ENCODE measurements at regions not wholly inside any gene's neighbourhood (a gene's known extent, or its start where the extent isn't known, plus 50 kb on each side); places are given as distances from the start of the nearest gene placed in this dataset.

DNA sequence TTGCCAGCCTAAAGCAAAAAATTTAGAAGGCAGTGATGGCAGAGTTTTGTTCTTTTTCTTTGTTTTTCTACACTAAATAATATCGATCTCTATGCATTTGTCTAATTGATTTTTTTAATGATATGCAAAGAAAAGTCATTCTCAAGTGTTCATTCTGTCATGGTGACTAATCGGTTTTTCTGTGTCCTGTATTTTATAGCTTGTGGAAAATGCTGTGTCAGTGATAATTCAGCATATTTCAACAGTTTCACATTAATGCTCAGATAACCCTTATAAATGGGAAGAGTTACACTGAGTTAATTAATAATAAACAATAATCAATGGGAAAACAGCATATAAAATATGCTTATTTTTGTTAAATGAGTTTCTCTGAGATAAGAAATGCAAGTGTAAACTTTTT, 824.9 kb downstream of the AMY1C start:
- TF ChIP-seq POLR2AphosphoS5 (IDR thresholded peaks at IDR 0.05; ENCODE audit: low read depth, low read length) (no peak), PAX5 (IDR thresholded peaks at IDR 0.05; ENCODE audit: insufficient read depth, low read length, severe bottlenecking) (no peak), POU2F2 (IDR thresholded peaks at IDR 0.05; ENCODE audit: low read depth, low read length) (no peak), POLR2A (IDR thresholded peaks at IDR 0.05; ENCODE audit: low read depth, low read length) (no peak), TAF1 (IDR thresholded peaks at IDR 0.05; ENCODE audit: low read depth, low read length) (no peak), SPI1 (IDR thresholded peaks at IDR 0.05; ENCODE audit: low read depth, low read length) (no peak)
- DNase-seq (ENCODE audit: insufficient read length, low spot score) (no peak), FAIRE-seq (no peak)

DNA sequence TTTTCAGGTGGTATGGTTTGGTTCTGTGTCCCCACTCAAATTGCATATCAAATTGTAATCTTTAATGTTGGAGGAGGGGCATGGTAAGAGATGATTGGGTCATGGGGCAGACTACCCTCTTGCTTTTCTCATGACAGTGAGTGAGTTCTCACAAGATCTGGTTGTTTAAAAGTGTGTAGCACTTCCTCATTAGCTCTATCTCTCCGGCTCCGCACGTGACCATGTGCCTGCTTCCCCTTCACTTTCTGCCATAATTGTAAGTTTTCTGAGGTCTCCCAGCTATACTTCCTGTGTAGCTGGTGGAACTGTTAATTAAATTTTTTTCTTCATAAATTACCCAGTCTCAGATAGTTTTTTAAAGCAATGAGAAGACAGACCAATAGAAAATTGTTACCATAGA, 843.2 kb downstream of the AMY1C start:
- no peak for FAIRE-seq
- peak; percentile 79 for TF ChIP-seq SPI1 (IDR thresholded peaks at IDR 0.05; ENCODE audit: low read depth, low read length)
- no peak for TF ChIP-seq PAX5 (IDR thresholded peaks at IDR 0.05; ENCODE audit: insufficient read depth, low read length, severe bottlenecking)
- no peak for DNase-seq (ENCODE audit: insufficient read length, low spot score)

DNA sequence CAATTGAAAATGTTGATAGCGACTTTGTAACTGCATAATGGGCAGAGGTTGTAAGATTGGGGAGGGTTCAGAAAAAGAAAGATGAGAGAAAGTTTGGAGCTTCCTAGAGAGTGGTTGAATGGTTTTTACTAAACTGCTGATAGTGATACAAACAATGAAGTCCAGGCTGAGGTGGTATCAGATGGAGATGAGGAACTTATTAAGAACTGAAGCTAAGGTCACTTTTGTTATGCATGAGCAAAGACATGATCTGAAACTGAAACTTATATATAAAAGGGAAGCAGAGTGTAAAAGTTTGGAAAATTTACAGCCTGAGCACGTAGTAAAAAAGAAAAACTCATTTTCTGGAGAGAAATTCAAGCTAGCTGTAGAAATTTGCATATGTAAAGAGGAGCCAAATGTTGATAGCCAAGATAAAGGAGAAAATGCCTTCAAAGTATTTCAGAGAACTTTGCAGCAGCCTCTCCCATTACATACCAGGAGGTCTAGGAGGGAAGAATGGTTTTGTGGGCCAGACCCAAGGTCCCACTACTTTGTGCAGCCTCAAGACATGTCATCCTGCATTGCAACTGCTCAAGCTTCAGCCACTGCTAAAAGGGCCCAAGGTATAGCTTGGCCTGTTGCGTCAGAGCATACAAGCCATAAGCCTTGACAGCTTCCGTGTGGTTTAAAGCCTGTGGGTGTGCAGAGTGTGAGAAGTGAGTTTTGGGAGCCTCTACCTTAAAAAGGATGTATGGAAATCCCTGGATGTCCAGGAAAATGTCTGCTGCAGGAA, 843.9 kb downstream of the AMY1C start:
- no peak for FAIRE-seq
- TF ChIP-seq POLR2A (IDR thresholded peaks at IDR 0.05; ENCODE audit: low read depth, low read length) (no peak), TAF1 (IDR thresholded peaks at IDR 0.05; ENCODE audit: low read depth, low read length) (no peak), POU2F2 (IDR thresholded peaks at IDR 0.05; ENCODE audit: low read depth, low read length) (no peak), SPI1 (IDR thresholded peaks at IDR 0.05; ENCODE audit: low read depth, low read length) (no peak), PAX5 (IDR thresholded peaks at IDR 0.05; ENCODE audit: insufficient read depth, low read length, severe bottlenecking) (no peak), POLR2AphosphoS5 (IDR thresholded peaks at IDR 0.05; ENCODE audit: low read depth, low read length) (no peak)
- DNase-seq (ENCODE audit: insufficient read length, low spot score), result no peak

DNA sequence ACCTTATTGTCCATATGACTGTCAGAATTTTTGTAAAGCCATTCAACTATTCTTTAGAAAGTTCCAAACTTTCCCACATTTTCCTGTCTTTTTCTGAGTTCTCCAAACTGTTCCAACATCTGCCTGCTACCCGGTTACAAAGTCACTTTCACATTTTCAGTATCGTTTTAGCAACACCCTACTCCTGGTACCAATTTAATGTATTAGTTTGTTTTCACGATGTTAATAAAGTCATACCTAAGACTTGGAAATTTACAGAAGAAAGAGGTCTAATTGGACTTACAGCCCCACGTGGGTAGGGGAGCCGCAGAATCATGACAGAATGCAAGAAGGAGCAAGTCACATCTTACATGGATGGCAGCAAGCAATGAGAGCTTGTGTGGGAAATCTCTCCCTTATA, 867.8 kb downstream of the AMY1C start:
- FAIRE-seq, result no peak
- TF ChIP-seq POLR2A (IDR thresholded peaks at IDR 0.05; ENCODE audit: low read depth, low read length), result no peak
- TF ChIP-seq PAX5 (IDR thresholded peaks at IDR 0.05; ENCODE audit: insufficient read depth, low read length, severe bottlenecking), result no peak
- no peak for TF ChIP-seq POU2F2 (IDR thresholded peaks at IDR 0.05; ENCODE audit: low read depth, low read length)
- no peak for TF ChIP-seq POLR2AphosphoS5 (IDR thresholded peaks at IDR 0.05; ENCODE audit: low read depth, low read length)
- no peak for TF ChIP-seq SPI1 (IDR thresholded peaks at IDR 0.05; ENCODE audit: low read depth, low read length)
- no peak for TF ChIP-seq TAF1 (IDR thresholded peaks at IDR 0.05; ENCODE audit: low read depth, low read length)
- no peak for DNase-seq (ENCODE audit: insufficient read length, low spot score)

DNA sequence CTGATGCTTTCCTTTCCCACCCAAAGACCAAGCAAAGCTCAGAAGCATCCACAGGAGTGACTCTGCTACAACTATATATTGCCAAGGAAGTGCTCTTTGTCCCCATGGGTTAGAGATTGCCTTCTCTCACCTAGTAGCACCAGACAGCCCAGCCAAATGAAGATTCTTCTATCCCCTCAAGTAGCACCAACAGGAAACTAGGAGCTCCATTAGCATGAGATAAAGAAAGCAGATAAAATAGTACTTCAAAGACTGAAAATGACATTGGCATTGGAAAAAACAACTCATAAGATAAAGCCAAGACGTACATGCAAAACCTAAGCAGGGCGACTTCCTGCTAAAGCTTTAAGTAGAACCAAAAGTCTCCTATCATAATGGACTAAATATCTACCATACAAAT, 871.5 kb downstream of the AMY1C start:
- no peak for DNase-seq (ENCODE audit: insufficient read length, low spot score)
- no peak for TF ChIP-seq TAF1 (IDR thresholded peaks at IDR 0.05; ENCODE audit: low read depth, low read length)
- no peak for TF ChIP-seq SPI1 (IDR thresholded peaks at IDR 0.05; ENCODE audit: low read depth, low read length)
- no peak for TF ChIP-seq POU2F2 (IDR thresholded peaks at IDR 0.05; ENCODE audit: low read depth, low read length)
- TF ChIP-seq POLR2AphosphoS5 (IDR thresholded peaks at IDR 0.05; ENCODE audit: low read depth, low read length), result no peak
- TF ChIP-seq PAX5 (IDR thresholded peaks at IDR 0.05; ENCODE audit: insufficient read depth, low read length, severe bottlenecking), result no peak
- TF ChIP-seq POLR2A (IDR thresholded peaks at IDR 0.05; ENCODE audit: low read depth, low read length), result no peak
- no peak for FAIRE-seq

DNA sequence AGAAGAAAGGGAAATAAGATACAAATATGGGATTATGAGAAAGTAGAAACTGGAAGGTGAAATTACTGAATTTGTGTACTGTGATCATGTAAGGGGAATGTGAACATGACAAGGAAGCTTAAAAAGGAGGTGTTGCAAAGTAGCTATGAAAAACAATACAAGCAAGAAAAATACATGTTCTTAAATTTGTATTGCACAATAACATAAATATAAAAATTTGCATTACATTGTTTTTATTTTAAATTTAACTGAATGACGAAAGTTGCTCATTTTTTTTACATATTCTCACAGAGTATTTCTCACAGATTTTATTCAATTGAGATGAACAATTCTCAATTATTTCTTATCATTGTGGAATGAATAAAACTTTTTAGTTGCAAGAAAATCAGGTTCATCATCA, 874.8 kb downstream of the AMY1C start:
- TF ChIP-seq PAX5 (IDR thresholded peaks at IDR 0.05; ENCODE audit: insufficient read depth, low read length, severe bottlenecking) (no peak), TAF1 (IDR thresholded peaks at IDR 0.05; ENCODE audit: low read depth, low read length) (no peak), POU2F2 (IDR thresholded peaks at IDR 0.05; ENCODE audit: low read depth, low read length) (no peak)
- no peak for DNase-seq (ENCODE audit: insufficient read length, low spot score)
- FAIRE-seq, result no peak

DNA sequence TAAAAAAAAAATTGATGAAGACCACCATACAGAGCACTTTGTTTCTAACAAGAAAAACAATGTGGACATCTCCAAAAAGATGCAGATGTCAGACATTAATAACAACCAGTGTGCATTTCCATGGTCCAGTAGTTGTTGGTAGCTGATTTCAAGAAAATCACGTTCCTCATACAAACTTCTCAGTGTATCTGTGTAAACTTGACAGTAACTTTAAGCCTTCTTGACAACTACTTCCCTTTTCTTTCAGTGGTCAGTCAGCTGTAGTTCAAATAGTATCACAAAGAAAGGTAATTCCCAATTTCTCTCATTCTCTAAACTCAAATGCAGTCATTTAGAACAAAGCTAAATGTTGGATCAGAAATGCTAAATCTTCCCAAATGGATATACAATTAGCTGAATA, 879.9 kb downstream of the AMY1C start:
- DNase-seq (ENCODE audit: insufficient read length, low spot score) (no peak), FAIRE-seq (no peak)
- no peak for TF ChIP-seq POLR2A (IDR thresholded peaks at IDR 0.05; ENCODE audit: low read depth, low read length)
- no peak for TF ChIP-seq SPI1 (IDR thresholded peaks at IDR 0.05; ENCODE audit: low read depth, low read length)
- no peak for TF ChIP-seq POLR2AphosphoS5 (IDR thresholded peaks at IDR 0.05; ENCODE audit: low read depth, low read length)
- TF ChIP-seq POU2F2 (IDR thresholded peaks at IDR 0.05; ENCODE audit: low read depth, low read length), result no peak
- TF ChIP-seq PAX5 (IDR thresholded peaks at IDR 0.05; ENCODE audit: insufficient read depth, low read length, severe bottlenecking), result no peak
- no peak for TF ChIP-seq TAF1 (IDR thresholded peaks at IDR 0.05; ENCODE audit: low read depth, low read length)

DNA sequence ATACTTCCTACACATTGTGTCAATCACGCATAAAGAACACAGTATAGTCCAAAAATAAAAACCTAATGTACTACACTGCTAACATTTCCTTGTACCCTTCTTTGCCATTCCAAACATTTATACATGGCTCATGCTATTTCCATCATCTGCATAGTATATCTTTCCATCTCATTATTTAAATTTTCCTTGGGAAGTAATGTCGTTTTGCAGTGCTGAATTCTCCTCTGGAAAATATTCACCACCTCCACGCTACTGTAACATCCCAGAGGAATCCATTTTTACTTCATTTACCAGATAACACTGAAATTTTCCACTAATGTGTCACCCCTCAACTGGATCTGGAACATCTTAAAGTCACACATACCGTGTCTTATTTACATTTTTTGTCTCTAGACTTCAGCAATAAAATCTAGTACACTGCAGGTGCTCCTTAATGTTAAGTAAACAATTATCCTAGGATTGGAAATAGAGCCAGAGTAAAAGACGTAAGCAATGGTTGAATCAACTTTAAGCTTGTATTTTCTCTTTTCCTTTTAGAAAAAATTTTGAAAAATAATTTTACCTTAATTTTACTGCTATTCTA, 881.0 kb downstream of the AMY1C start:
- DNase-seq (ENCODE audit: insufficient read length, low spot score) (no peak), FAIRE-seq (no peak)
- TF ChIP-seq SPI1 (IDR thresholded peaks at IDR 0.05; ENCODE audit: low read depth, low read length), result no peak
- TF ChIP-seq POLR2AphosphoS5 (IDR thresholded peaks at IDR 0.05; ENCODE audit: low read depth, low read length), result no peak
- no peak for TF ChIP-seq PAX5 (IDR thresholded peaks at IDR 0.05; ENCODE audit: insufficient read depth, low read length, severe bottlenecking)
- no peak for TF ChIP-seq POU2F2 (IDR thresholded peaks at IDR 0.05; ENCODE audit: low read depth, low read length)
- no peak for TF ChIP-seq POLR2A (IDR thresholded peaks at IDR 0.05; ENCODE audit: low read depth, low read length)
- TF ChIP-seq TAF1 (IDR thresholded peaks at IDR 0.05; ENCODE audit: low read depth, low read length), result no peak

DNA sequence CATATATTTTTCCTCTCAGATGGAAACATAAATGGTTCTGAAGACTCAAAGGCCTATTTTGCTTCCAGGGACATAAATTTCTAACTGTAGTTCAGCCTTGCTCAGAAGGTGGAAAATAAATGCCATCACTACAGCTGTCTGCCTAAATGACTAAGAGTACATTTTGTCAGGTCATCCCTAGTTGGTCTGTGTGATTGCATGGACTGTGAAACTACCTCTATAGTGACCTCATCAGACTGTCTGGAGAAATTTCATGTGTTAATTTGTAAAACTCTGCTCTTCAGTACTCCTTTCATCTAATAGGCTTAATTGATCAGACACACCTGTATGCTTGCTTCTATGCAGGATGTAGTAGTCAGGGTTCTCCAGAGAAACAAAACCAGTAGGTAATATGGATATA, 886.9 kb downstream of the AMY1C start:
- DNase-seq (ENCODE audit: insufficient read length, low spot score), result no peak
- TF ChIP-seq TAF1 (IDR thresholded peaks at IDR 0.05; ENCODE audit: low read depth, low read length) (no peak), POLR2A (IDR thresholded peaks at IDR 0.05; ENCODE audit: low read depth, low read length) (no peak)
- no peak for FAIRE-seq

DNA sequence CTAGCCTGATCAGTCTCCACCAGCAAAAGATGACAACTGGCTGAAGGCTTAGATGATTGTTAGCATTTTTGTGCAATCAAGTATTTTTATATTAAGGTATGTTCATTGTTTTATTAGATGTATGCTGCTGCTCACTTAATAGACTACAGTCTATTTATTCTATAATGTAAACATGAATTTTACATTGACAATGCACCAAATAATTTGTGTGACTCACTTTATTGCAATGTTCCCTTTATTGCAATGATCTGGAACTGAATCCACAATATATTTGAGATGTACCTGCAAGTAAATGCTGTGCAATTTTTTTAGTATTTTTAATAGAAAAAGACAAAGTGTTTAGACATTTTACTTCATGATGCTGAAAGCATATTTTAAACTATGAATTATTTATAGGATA, 896.5 kb downstream of the AMY1C start:
- DNase-seq (ENCODE audit: insufficient read length, low spot score) (no peak), FAIRE-seq (no peak)
- TF ChIP-seq POU2F2 (IDR thresholded peaks at IDR 0.05; ENCODE audit: low read depth, low read length) (no peak), TAF1 (IDR thresholded peaks at IDR 0.05; ENCODE audit: low read depth, low read length) (no peak), POLR2A (IDR thresholded peaks at IDR 0.05; ENCODE audit: low read depth, low read length) (no peak), POLR2AphosphoS5 (IDR thresholded peaks at IDR 0.05; ENCODE audit: low read depth, low read length) (no peak), SPI1 (IDR thresholded peaks at IDR 0.05; ENCODE audit: low read depth, low read length) (no peak), PAX5 (IDR thresholded peaks at IDR 0.05; ENCODE audit: insufficient read depth, low read length, severe bottlenecking) (no peak)
